HG02763 (cell line): ENCODE measurements at regions not wholly inside any gene's neighbourhood (a gene's known extent, or its start where the extent isn't known, plus 50 kb on each side); places are given as distances from the start of the nearest gene placed in this dataset.

ENCODE experiments used
- ATAC-seq: cut with Tn5 transposase; IDR thresholded peaks from one replicate; pipeline ENCODE4 v1.9.1; 2021; ENCODE audit warnings: mild to moderate bottlenecking, moderate library complexity; ENCODE audit not compliant: unreplicated experiment

- ATAC-seq = no peak
Observed at GRCh38 chr15:98583771-98584430, 64.4 kb upstream of the IGF1R start.

- no peak for ATAC-seq
Observed at GRCh38 chr15:98586066-98586465, 62.3 kb upstream of the IGF1R start.

DNA sequence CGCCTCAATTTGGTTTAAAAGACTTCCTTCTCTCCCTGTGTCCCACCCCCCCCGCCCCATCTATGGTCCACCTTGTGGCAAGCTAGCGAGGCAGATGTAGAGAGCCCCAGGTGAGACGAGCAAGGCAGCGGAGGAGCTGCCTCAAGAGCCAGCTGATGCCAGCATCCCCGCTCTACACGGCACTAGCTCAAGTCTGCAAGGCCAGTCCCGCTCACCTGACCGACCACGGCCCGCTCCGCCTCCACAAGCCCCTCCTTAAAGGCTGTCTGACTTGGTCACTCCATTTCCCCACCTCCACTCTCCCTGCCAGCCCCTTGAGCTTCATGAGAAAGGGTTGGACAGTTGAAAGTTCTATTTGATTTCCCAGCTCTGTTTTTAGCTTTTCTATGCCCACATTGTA is 56.2 kb upstream of the IGF1R start:
- ATAC-seq = no peak

GRCh38 chr15:98596131-98596530 is 52.2 kb upstream of the IGF1R start:
- ATAC-seq = no peak

- ATAC-seq = no peak
Observed at GRCh38 chr15:98596885-98597392, 51.4 kb upstream of the IGF1R start.

GRCh38 chr15:98597666-98598065 is 50.7 kb upstream of the IGF1R start:
- no peak for ATAC-seq
